ENCODE measurements at regions not wholly inside any gene's neighbourhood (a gene's known extent, or its start where the extent isn't known, plus 50 kb on each side); places are given as distances from the start of the nearest gene placed in this dataset.

GRCh38 chr13:47288546-47288945 lies 391.7 kb upstream of the HTR2A start:
- DNase-seq: no peak
- no peak for ATAC-seq
- no peak overlapping the region for H3K4me3 Mint-ChIP-seq
- no peaks in the 10 kb centered on the region for H3K36me3 Mint-ChIP-seq (ENCODE audit: low read depth)
- no peaks in the 10 kb centered on the region for H3K4me1 Mint-ChIP-seq
- H3K27me3 Mint-ChIP-seq: no peaks in the 10 kb centered on the region
- H3K27ac Mint-ChIP-seq: no peak overlapping the region
- H3K9me3 ChIP-seq (ENCODE audit: control insufficient read depth, low read length, poor library complexity, severe bottlenecking): no peaks in the 10 kb centered on the region

DNA sequence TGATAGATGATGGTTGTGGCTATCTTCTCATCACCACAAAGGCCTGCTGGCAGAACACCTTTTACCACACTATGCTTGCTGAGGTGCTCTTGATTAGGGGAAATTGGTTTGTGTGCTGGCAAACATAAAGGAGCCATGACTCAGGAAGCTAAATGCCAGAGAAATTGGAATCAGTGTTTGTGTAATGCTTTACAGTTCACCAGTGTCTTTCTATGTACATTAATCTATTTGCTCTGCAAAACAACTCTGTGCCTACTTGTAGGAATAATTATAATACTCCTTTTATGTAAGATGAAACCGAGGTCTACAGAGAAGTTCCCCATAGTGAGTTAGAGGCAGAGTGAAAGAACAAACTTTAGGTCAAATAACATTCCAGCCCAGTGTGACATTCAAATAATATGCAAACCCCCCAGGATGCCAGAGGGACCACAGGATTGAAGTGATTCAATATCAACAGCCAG lies 390.5 kb upstream of the HTR2A start:
- Mint-ChIP-seq H3K4me3 (no peak overlapping the region), H3K27ac (no peak overlapping the region), H3K27me3 (no peaks in the 10 kb centered on the region), H3K36me3 (ENCODE audit: low read depth) (no peaks in the 10 kb centered on the region), H3K4me1 (no peaks in the 10 kb centered on the region)
- H3K9me3 ChIP-seq (ENCODE audit: control insufficient read depth, low read length, poor library complexity, severe bottlenecking): no peaks in the 10 kb centered on the region
- DNase-seq: no peak
- no peak for ATAC-seq

GRCh38 chr13:47281991-47282390 lies 385.1 kb upstream of the HTR2A start:
- no peaks in the 10 kb centered on the region for H3K9me3 ChIP-seq (ENCODE audit: control insufficient read depth, low read length, poor library complexity, severe bottlenecking)
- Mint-ChIP-seq H3K36me3 (ENCODE audit: low read depth) (no peaks in the 10 kb centered on the region), H3K4me1 (no peaks in the 10 kb centered on the region), H3K27ac (no peak overlapping the region), H3K4me3 (no peak overlapping the region), H3K27me3 (no peaks in the 10 kb centered on the region)
- no peak for DNase-seq
- no peak for ATAC-seq

GRCh38 chr13:47279920-47280319 lies 383.1 kb upstream of the HTR2A start:
- no peaks in the 10 kb centered on the region for H3K9me3 ChIP-seq (ENCODE audit: control insufficient read depth, low read length, poor library complexity, severe bottlenecking)
- Mint-ChIP-seq H3K36me3 (ENCODE audit: low read depth) (no peaks in the 10 kb centered on the region), H3K4me3 (no peak overlapping the region), H3K27ac (no peak overlapping the region), H3K27me3 (no peaks in the 10 kb centered on the region), H3K4me1 (no peaks in the 10 kb centered on the region)
- ATAC-seq (no peak), DNase-seq (no peak)

- H3K36me3 Mint-ChIP-seq (ENCODE audit: low read depth): no peaks in the 10 kb centered on the region
- no peaks in the 10 kb centered on the region for H3K9me3 ChIP-seq (ENCODE audit: control insufficient read depth, low read length, poor library complexity, severe bottlenecking)
- no peak overlapping the region for H3K27ac Mint-ChIP-seq
- no peaks in the 10 kb centered on the region for H3K27me3 Mint-ChIP-seq
- DNase-seq (no peak), ATAC-seq (no peak)
- H3K4me3 Mint-ChIP-seq: no peak overlapping the region
- H3K4me1 Mint-ChIP-seq: no peaks in the 10 kb centered on the region
Measured at GRCh38 chr13:47277774-47278173, 380.9 kb upstream of the HTR2A start.

DNA sequence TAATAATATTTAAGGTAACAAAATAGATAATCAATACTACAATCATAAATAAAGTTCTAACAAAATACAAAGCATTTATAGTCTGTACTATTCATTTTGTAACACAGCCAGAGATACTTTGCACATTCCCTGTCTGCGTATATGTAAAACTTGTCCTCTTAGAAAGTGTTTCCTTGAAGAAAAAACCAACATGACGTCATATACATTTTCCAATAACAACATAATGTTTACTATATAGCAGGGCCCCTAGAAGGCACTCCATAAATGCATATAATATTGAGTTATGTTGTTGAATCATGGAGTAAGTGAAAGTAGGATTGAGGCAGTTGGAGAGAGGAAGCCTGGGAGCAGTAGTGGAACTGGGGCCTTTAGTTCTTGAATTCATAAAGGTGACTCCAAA lies 371.4 kb upstream of the HTR2A start:
- H3K27ac Mint-ChIP-seq: no peak overlapping the region
- no peaks in the 10 kb centered on the region for H3K4me1 Mint-ChIP-seq
- no peak for ATAC-seq

DNA sequence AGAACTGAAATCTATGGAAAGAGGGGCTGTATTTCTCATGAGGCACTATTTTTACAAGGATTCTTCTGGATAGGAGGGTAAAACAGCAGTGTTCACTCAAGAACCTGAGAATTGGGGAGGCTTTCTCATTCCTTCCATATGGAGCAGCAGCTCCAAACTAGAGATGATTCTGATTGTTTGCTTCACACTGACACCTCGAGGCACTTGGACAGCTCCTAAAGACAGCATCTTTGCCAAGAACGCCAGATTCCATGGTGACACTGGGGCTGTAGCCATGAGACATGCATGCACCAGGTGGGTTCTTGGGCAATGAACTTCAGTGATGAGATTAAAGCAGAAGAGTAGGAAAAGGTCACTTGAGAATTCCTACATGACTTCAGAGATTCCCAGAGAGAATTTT lies 361.5 kb upstream of the HTR2A start:
- ATAC-seq (no peak), DNase-seq (no peak)
- Mint-ChIP-seq H3K4me1 (no peaks in the 10 kb centered on the region), H3K27me3 (no peaks in the 10 kb centered on the region), H3K4me3 (no peak overlapping the region), H3K36me3 (ENCODE audit: low read depth) (no peaks in the 10 kb centered on the region), H3K27ac (no peak overlapping the region)
- H3K9me3 ChIP-seq (ENCODE audit: control insufficient read depth, low read length, poor library complexity, severe bottlenecking): no peaks in the 10 kb centered on the region

More for the DNA sequence above, 371.4 kb upstream of the HTR2A start:
- no peaks in the 10 kb centered on the region for H3K36me3 Mint-ChIP-seq (ENCODE audit: low read depth)
- no peaks in the 10 kb centered on the region for H3K27me3 Mint-ChIP-seq
- no peaks in the 10 kb centered on the region for H3K9me3 ChIP-seq (ENCODE audit: control insufficient read depth, low read length, poor library complexity, severe bottlenecking)
- H3K4me3 Mint-ChIP-seq: no peak overlapping the region
- no peak for DNase-seq

DNA sequence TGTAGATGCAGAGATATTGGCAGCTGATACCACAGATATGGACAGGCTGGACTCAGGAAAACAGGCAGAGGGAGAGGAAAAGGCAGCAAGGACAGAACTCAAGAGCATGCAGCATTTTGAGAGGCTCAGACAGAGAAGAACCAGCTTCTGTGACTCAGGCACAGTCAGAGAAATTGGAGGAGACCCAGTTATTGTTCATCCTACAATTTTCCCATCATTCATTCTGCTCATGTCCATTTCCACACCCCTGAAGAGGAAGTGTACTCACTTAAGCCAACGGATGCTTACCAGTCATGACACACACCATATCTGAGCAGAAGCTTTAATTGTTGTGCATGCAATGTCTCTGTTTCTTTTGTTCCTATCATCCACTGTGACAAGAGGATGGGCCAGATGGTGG lies 359.8 kb upstream of the HTR2A start:
- no peak overlapping the region for H3K27ac Mint-ChIP-seq
- H3K36me3 Mint-ChIP-seq (ENCODE audit: low read depth): no peaks in the 10 kb centered on the region
- ATAC-seq: no peak
- no peak for DNase-seq
- no peaks in the 10 kb centered on the region for H3K4me1 Mint-ChIP-seq
- no peaks in the 10 kb centered on the region for H3K9me3 ChIP-seq (ENCODE audit: control insufficient read depth, low read length, poor library complexity, severe bottlenecking)
- H3K27me3 Mint-ChIP-seq: no peaks in the 10 kb centered on the region
- no peak overlapping the region for H3K4me3 Mint-ChIP-seq

DNA sequence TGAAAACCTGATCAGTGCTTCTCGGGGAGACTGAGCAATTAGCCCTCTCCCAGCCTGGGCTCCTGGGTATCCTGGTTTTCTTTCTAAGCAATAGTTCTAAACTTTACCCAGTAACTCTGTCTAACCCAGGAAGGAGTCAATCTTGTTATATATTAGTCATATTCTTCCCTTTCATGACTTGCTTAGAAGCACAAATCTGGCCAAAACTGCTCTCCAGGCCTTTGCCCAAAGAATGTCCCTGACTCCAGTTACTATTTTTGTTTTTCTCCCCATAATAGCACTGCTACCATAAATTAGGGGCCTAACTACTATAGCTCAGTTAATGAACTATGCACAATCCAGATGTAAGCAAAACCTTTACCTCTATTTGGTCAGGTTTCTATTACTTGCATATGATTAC lies 355.8 kb upstream of the HTR2A start:
- DNase-seq (no peak), ATAC-seq (no peak)
- Mint-ChIP-seq H3K27ac (no peak overlapping the region), H3K36me3 (ENCODE audit: low read depth) (no peaks in the 10 kb centered on the region), H3K4me3 (no peak overlapping the region), H3K27me3 (no peaks in the 10 kb centered on the region), H3K4me1 (no peaks in the 10 kb centered on the region)
- no peaks in the 10 kb centered on the region for H3K9me3 ChIP-seq (ENCODE audit: control insufficient read depth, low read length, poor library complexity, severe bottlenecking)

GRCh38 chr13:47251771-47252170 lies 354.9 kb upstream of the HTR2A start:
- no peak for DNase-seq
- no peak overlapping the region for H3K4me3 Mint-ChIP-seq
- ATAC-seq: no peak
- no peak overlapping the region for H3K27ac Mint-ChIP-seq
- no peaks in the 10 kb centered on the region for H3K9me3 ChIP-seq (ENCODE audit: control insufficient read depth, low read length, poor library complexity, severe bottlenecking)
- no peaks in the 10 kb centered on the region for H3K27me3 Mint-ChIP-seq
- H3K4me1 Mint-ChIP-seq: no peaks in the 10 kb centered on the region
- H3K36me3 Mint-ChIP-seq (ENCODE audit: low read depth): no peaks in the 10 kb centered on the region

DNA sequence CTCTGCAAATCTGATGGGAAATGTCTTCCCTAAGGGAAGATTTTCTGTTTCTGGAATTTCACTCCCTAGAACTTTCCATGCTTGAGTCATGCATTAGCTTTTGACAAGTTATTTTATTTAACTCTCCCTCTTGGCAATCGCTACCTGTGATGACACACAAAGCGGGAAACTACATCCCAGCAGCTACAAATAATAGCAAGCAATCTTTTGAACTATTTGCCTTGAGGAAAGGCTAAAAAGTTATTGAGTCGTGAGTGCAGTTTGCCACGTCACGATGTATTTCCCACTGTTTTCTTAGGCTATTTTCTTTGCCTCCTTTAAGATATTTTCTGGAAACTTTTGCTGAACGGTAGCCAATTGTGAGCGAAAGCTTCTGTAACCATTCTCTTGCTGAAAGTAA lies 353.3 kb upstream of the HTR2A start:
- H3K9me3 ChIP-seq (ENCODE audit: control insufficient read depth, low read length, poor library complexity, severe bottlenecking): no peaks in the 10 kb centered on the region
- no peak for ATAC-seq
- Mint-ChIP-seq H3K4me1 (no peaks in the 10 kb centered on the region), H3K4me3 (no peak overlapping the region), H3K27ac (no peak overlapping the region), H3K27me3 (no peaks in the 10 kb centered on the region), H3K36me3 (ENCODE audit: low read depth) (no peaks in the 10 kb centered on the region)
- DNase-seq: no peak

DNA sequence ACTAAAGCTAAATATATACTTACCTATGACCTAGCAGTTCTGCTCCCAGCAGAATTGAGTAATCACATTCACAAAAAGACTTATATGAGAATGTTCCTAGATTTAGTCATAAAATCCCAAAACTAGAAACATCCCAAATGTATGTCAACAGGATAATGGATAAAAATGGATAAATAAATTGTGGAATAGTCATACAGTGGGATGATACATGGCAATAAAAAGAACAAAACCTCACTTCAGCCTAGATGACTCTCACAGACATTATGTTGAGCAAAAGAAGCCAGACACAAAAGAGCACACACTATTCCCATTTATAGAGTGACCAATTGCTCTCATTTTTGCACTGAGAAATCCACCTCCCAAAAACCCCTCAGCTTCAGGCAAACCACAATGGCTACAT lies 352.4 kb upstream of the HTR2A start:
- ATAC-seq: no peak
- no peaks in the 10 kb centered on the region for H3K4me1 Mint-ChIP-seq
- H3K27ac Mint-ChIP-seq: no peak overlapping the region
- no peak for DNase-seq
- no peaks in the 10 kb centered on the region for H3K36me3 Mint-ChIP-seq (ENCODE audit: low read depth)
- no peaks in the 10 kb centered on the region for H3K27me3 Mint-ChIP-seq
- no peaks in the 10 kb centered on the region for H3K9me3 ChIP-seq (ENCODE audit: control insufficient read depth, low read length, poor library complexity, severe bottlenecking)
- no peak overlapping the region for H3K4me3 Mint-ChIP-seq

- Mint-ChIP-seq H3K36me3 (ENCODE audit: low read depth) (no peaks in the 10 kb centered on the region), H3K27ac (no peak overlapping the region)
Measured at GRCh38 chr13:47241446-47241845, 344.6 kb upstream of the HTR2A start.

GRCh38 chr13:47239025-47239424 lies 342.2 kb upstream of the HTR2A start:
- no peak for ATAC-seq
- H3K9me3 ChIP-seq (ENCODE audit: control insufficient read depth, low read length, poor library complexity, severe bottlenecking): no peaks in the 10 kb centered on the region
- Mint-ChIP-seq H3K4me1 (no peaks in the 10 kb centered on the region), H3K4me3 (no peak overlapping the region), H3K27me3 (no peaks in the 10 kb centered on the region), H3K27ac (no peak overlapping the region), H3K36me3 (ENCODE audit: low read depth) (no peaks in the 10 kb centered on the region)
- no peak for DNase-seq

More at GRCh38 chr13:47241446-47241845, 344.6 kb upstream of the HTR2A start:
- no peaks in the 10 kb centered on the region for H3K4me1 Mint-ChIP-seq
- no peaks in the 10 kb centered on the region for H3K9me3 ChIP-seq (ENCODE audit: control insufficient read depth, low read length, poor library complexity, severe bottlenecking)
- no peak overlapping the region for H3K4me3 Mint-ChIP-seq
- no peaks in the 10 kb centered on the region for H3K27me3 Mint-ChIP-seq
- ATAC-seq: no peak
- no peak for DNase-seq

DNA sequence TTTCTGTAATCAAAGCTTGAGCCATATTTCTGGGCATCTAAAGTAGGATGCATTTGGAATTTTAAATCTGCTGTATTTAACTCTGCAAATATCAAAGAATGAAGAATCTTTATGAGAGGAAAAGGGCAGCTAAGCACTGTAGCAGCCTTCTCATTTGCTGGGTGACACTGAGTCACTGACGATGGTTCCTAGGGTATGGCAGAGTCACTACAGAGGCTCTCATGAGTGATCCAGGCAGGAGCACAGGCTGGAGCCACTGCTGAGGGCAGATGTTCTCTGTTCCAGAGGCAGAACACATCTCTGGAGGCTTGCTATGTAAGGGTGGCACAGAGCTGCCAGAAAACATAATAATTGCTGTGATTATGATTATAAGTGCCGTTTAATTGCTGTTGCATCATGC lies 340.7 kb upstream of the HTR2A start:
- Mint-ChIP-seq H3K4me3 (no peak overlapping the region), H3K4me1 (no peaks in the 10 kb centered on the region)
- no peak for ATAC-seq

More for the DNA sequence above, 340.7 kb upstream of the HTR2A start:
- no peaks in the 10 kb centered on the region for H3K36me3 Mint-ChIP-seq (ENCODE audit: low read depth)
- H3K27ac Mint-ChIP-seq: no peak overlapping the region
- H3K27me3 Mint-ChIP-seq: no peaks in the 10 kb centered on the region
- no peaks in the 10 kb centered on the region for H3K9me3 ChIP-seq (ENCODE audit: control insufficient read depth, low read length, poor library complexity, severe bottlenecking)
- no peak for DNase-seq
